Neural progenitor cell (in vitro differentiated cells): ENCODE measurements at regions not wholly inside any gene's neighbourhood (a gene's known extent, or its start where the extent isn't known, plus 50 kb on each side); places are given as distances from the start of the nearest gene placed in this dataset.
"Not testable (repeated sequence)": the region's sequence is repeated elsewhere in the genome, so short reads cannot be mapped to it uniquely, and the experiment has no call there.

Experiments used
- DNase-seq: peaks from one replicate; pipeline ENCODE4 v3.0.0-alpha.2; 2016; ENCODE audit warnings: low spot score
- H2AFZ ChIP-seq: fragments of 200-600 bp; sonication (generic); replicated peaks from 2 replicates; pipeline ENCODE4 v1.6.1; 2016; ENCODE audit warnings: antibody characterized with exemption
- H3F3A ChIP-seq: fragments of 200-600 bp; sonication (generic); 2 replicates; pipeline ENCODE4 v1.6.1; 2016; ENCODE audit warnings: antibody characterized with exemption, low read depth
- H3K27ac ChIP-seq: fragments of 200-600 bp; sonication (generic); 2 replicates; pipeline ENCODE4 v1.5.1; 2016; ENCODE audit warnings: mild to moderate bottlenecking
- H3K27me3 ChIP-seq: fragments of 200-600 bp; sonication (generic); 2 replicates; pipeline ENCODE4 v1.6.1; 2016; ENCODE audit warnings: mild to moderate bottlenecking, moderate library complexity
- H3K36me3 ChIP-seq: fragments of 200-600 bp; sonication (generic); 2 replicates; pipeline ENCODE4 v1.5.1; 2016
- H3K4me1 ChIP-seq: fragments of 200-600 bp; sonication (generic); 2 replicates; pipeline ENCODE4 v1.6.1; 2016; ENCODE audit warnings: mixed run types
- H3K4me2 ChIP-seq: fragments of 200-600 bp; sonication (generic); 2 replicates; pipeline ENCODE4 v1.6.1; 2016
- H3K4me3 ChIP-seq: fragments of 200-600 bp; sonication (generic); 2 replicates; pipeline ENCODE4 v1.5.1; 2016
- H3K79me2 ChIP-seq: fragments of 200-600 bp; sonication (generic); 2 replicates; pipeline ENCODE4 v1.6.1; 2016; ENCODE audit warnings: low read depth
- H3K9ac ChIP-seq: fragments of 200-600 bp; sonication (generic); 2 replicates; pipeline ENCODE4 v1.6.1; 2016
- H3K9me3 ChIP-seq: fragments of 200-600 bp; sonication (generic); 2 replicates; pipeline ENCODE4 v1.5.1; 2016; ENCODE audit warnings: low read depth
- H4K20me1 ChIP-seq: fragments of 200-600 bp; sonication (generic); 2 replicates; pipeline ENCODE4 v1.6.1; 2016; ENCODE audit warnings: low read depth
- H3K27ac Mint-ChIP-seq: 3 replicates; pipeline ENCODE4 v1.8.0; 2021; ENCODE audit warnings: mixed read lengths
- H3K27me3 Mint-ChIP-seq: 2 replicates; pipeline ENCODE4 v1.8.0; 2022; ENCODE audit warnings: low read depth, mild to moderate bottlenecking, inconsistent platforms, moderate library complexity, mixed read lengths; ENCODE audit not compliant: insufficient read depth
- H3K36me3 Mint-ChIP-seq: 3 replicates; pipeline ENCODE4 v1.8.0; 2021; ENCODE audit warnings: mixed read lengths
- H3K4me1 Mint-ChIP-seq: 3 replicates; pipeline ENCODE4 v1.8.0; 2021; ENCODE audit warnings: mixed read lengths
- H3K4me3 Mint-ChIP-seq: 3 replicates; pipeline ENCODE4 v1.8.0; 2021; ENCODE audit warnings: mild to moderate bottlenecking, moderate library complexity, mixed read lengths
- H3K9me3 Mint-ChIP-seq: 3 replicates; pipeline ENCODE4 v1.8.0; 2020; ENCODE audit warnings: mixed read lengths
- EZH2 ChIP-seq: fragments of 200-600 bp; sonication (generic); IDR thresholded peaks from 2 replicates; pipeline ENCODE4 v1.6.1; 2017; ENCODE audit warnings: antibody characterized with exemption, mild to moderate bottlenecking, moderate library complexity
- EZH2phosphoT487 ChIP-seq: fragments of 200-600 bp; sonication (generic); IDR thresholded peaks from 2 replicates; pipeline ENCODE4 v1.6.1; 2017; ENCODE audit warnings: antibody characterized with exemption
- TF ChIP-seq, protein P1 (sequence below): fragments of 200-600 bp; sonication (generic); IDR thresholded peaks from 2 replicates; pipeline ENCODE4 v1.5.1; 2017; ENCODE audit warnings: antibody characterized with exemption, mild to moderate bottlenecking

DNA sequence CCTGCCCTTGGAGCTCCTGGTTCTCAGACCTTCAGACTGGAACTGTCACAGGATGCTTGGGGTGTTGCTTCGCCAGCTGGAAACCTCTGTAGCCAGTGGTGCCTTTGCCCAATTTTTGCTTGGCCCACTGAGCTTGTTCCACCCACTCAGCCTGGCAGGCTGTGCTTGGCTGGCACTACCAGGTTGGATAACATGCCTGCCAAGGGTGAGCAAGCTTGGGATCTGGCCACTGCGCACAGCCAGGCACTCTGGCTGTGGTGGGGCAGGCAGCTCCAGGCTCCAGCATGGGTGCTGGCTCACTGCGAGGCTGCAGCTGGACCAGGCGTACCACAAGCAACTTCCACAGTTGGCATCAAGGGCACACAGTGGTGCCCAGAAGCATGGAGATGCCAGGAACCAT is 967.8 kb upstream of the NCAM2 start:
- Mint-ChIP-seq H3K36me3 (no peaks in the 10 kb centered on the region), H3K9me3 (no peaks in the 10 kb centered on the region), H3K4me1 (no peaks in the 10 kb centered on the region), H3K4me3 (no peak overlapping the region), H3K27me3 (no peaks in the 10 kb centered on the region), H3K27ac (no peak overlapping the region)
- Histone ChIP-seq H3K27me3 (no peaks in the 10 kb centered on the region), H3K4me3 (no peak overlapping the region), H3K9me3 (no peaks in the 10 kb centered on the region), H4K20me1 (no peaks in the 10 kb centered on the region), H3K79me2 (no peaks in the 10 kb centered on the region), H3K36me3 (no peaks in the 10 kb centered on the region), H3F3A (no peaks in the 10 kb centered on the region), H2AFZ (no peak overlapping the region), H3K4me1 (no peaks in the 10 kb centered on the region), H3K4me2 (no peak overlapping the region), H3K27ac (no peak overlapping the region), H3K9ac (no peak overlapping the region)
- TF ChIP-seq, protein P1, sequence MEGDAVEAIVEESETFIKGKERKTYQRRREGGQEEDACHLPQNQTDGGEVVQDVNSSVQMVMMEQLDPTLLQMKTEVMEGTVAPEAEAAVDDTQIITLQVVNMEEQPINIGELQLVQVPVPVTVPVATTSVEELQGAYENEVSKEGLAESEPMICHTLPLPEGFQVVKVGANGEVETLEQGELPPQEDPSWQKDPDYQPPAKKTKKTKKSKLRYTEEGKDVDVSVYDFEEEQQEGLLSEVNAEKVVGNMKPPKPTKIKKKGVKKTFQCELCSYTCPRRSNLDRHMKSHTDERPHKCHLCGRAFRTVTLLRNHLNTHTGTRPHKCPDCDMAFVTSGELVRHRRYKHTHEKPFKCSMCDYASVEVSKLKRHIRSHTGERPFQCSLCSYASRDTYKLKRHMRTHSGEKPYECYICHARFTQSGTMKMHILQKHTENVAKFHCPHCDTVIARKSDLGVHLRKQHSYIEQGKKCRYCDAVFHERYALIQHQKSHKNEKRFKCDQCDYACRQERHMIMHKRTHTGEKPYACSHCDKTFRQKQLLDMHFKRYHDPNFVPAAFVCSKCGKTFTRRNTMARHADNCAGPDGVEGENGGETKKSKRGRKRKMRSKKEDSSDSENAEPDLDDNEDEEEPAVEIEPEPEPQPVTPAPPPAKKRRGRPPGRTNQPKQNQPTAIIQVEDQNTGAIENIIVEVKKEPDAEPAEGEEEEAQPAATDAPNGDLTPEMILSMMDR = no peak
- no peak for TF ChIP-seq EZH2
- no peak for TF ChIP-seq EZH2phosphoT487
- no peak for DNase-seq

DNA sequence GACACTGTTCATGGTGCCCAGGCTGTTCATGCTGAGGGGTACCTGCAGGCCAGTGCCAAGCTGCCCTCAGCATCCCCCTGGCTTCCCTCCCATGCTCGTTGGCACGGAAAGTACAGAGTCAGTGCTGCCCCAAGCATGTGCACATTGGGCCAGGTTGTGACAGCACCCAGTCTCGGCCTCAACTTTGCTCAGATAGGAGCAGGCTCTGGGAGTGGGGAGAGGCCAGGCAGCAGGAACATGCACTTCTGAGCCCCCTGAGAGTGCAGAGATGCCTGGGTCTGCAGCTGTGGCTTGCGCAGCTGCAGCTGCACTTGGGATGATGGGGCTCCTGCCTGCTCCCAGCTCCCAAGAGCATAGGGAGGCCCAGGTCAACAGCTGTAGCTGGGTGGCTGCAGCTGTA is 966.4 kb upstream of the NCAM2 start:
- Histone ChIP-seq H3K79me2 (no peaks in the 10 kb centered on the region), H3K9me3 (no peaks in the 10 kb centered on the region), H3K27ac (no peak overlapping the region), H2AFZ (peak overlapping the region; percentile 10), H3K27me3 (no peaks in the 10 kb centered on the region), H3K36me3 (no peaks in the 10 kb centered on the region), H3K9ac (no peak overlapping the region), H3K4me1 (no peaks in the 10 kb centered on the region), H3F3A (no peaks in the 10 kb centered on the region), H3K4me2 (no peak overlapping the region), H4K20me1 (no peaks in the 10 kb centered on the region), H3K4me3 (no peak overlapping the region)
- Mint-ChIP-seq H3K4me1 (no peaks in the 10 kb centered on the region), H3K27ac (no peak overlapping the region), H3K4me3 (no peak overlapping the region), H3K36me3 (peaks cover 2% of the 10 kb centered on the region), H3K27me3 (no peaks in the 10 kb centered on the region), H3K9me3 (peaks cover 3% of the 10 kb centered on the region)
- TF ChIP-seq, protein P1 = no peak
- TF ChIP-seq EZH2phosphoT487 (no peak), EZH2 (no peak)
- no peak for DNase-seq

DNA sequence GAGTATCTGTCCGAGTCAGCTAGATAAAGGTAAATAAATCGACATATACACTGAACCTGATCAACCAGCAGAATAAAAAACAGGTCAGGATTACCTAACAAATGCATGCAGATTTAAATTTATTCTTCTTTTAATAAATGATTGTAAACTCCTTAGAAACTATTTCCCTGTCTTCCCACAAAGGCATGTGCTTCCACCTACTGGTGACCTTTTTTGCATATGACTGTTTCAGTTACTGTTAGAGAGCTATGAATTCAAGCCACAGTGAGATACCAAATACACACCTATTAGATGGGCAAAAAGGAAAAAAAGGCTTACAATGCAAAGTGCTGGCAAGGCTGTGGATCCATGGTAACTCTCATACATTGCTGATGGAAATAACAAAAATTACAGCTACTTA is 957.4 kb upstream of the NCAM2 start:
- no peak overlapping the region for H3K27ac ChIP-seq
- H3K36me3 ChIP-seq = no peaks in the 10 kb centered on the region
- peaks cover 12% of the 10 kb centered on the region for H3K9me3 Mint-ChIP-seq
- no peak overlapping the region for H3K4me2 ChIP-seq
- H4K20me1 ChIP-seq = no peaks in the 10 kb centered on the region
- no peaks in the 10 kb centered on the region for H3K27me3 ChIP-seq
- H3K4me3 ChIP-seq = no peak overlapping the region
- no peak for TF ChIP-seq EZH2
- TF ChIP-seq, protein P1 = peak; percentile 48
- H3K27ac Mint-ChIP-seq = no peak overlapping the region
- H3K79me2 ChIP-seq = no peaks in the 10 kb centered on the region
- H3K9ac ChIP-seq = no peak overlapping the region
- no peaks in the 10 kb centered on the region for H3F3A ChIP-seq
- peaks cover 3% of the 10 kb centered on the region for H3K36me3 Mint-ChIP-seq
- no peak for DNase-seq
- H3K4me3 Mint-ChIP-seq = no peak overlapping the region
- H2AFZ ChIP-seq = no peak overlapping the region
- no peaks in the 10 kb centered on the region for H3K9me3 ChIP-seq
- H3K4me1 Mint-ChIP-seq = peaks cover 5% of the 10 kb centered on the region
- H3K4me1 ChIP-seq = peaks cover 5% of the 10 kb centered on the region
- no peaks in the 10 kb centered on the region for H3K27me3 Mint-ChIP-seq

DNA sequence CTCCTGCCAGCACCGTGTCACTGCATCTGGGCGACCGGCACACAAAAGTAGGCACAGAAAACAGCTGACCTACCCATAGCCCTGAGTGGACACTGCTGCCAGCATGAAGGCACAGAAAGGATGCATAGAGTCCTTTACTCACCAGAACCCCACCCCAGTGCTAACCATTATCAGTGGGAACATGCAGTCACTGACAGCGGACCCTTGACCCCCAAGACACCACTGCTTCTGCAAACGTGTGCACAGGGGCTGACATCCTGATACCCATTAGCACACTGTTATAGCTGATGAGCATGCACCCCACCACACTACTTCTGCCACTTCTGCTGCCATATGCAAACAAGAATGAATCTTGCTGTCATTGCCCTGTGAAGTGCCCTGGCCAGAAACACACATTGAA is 953.0 kb upstream of the NCAM2 start:
- no peaks in the 10 kb centered on the region for H3F3A ChIP-seq
- no peak overlapping the region for H3K27ac ChIP-seq
- Mint-ChIP-seq H3K4me3 (no peak overlapping the region), H3K36me3 (no peaks in the 10 kb centered on the region), H3K9me3 (peaks cover 14% of the 10 kb centered on the region), H3K27ac (no peak overlapping the region), H3K4me1 (peaks cover 5% of the 10 kb centered on the region), H3K27me3 (peaks cover 2% of the 10 kb centered on the region)
- no peak for TF ChIP-seq EZH2
- TF ChIP-seq, protein P1 = no peak
- TF ChIP-seq EZH2phosphoT487 = no peak
- H3K9me3 ChIP-seq = no peaks in the 10 kb centered on the region
- H3K36me3 ChIP-seq = no peaks in the 10 kb centered on the region
- no peak overlapping the region for H3K4me2 ChIP-seq
- H3K4me3 ChIP-seq = no peak overlapping the region
- H2AFZ ChIP-seq = no peak overlapping the region
- H4K20me1 ChIP-seq = no peaks in the 10 kb centered on the region
- no peaks in the 10 kb centered on the region for H3K27me3 ChIP-seq
- H3K9ac ChIP-seq = no peak overlapping the region
- no peak for DNase-seq
- H3K4me1 ChIP-seq = peaks cover 5% of the 10 kb centered on the region
- H3K79me2 ChIP-seq = no peaks in the 10 kb centered on the region

DNA sequence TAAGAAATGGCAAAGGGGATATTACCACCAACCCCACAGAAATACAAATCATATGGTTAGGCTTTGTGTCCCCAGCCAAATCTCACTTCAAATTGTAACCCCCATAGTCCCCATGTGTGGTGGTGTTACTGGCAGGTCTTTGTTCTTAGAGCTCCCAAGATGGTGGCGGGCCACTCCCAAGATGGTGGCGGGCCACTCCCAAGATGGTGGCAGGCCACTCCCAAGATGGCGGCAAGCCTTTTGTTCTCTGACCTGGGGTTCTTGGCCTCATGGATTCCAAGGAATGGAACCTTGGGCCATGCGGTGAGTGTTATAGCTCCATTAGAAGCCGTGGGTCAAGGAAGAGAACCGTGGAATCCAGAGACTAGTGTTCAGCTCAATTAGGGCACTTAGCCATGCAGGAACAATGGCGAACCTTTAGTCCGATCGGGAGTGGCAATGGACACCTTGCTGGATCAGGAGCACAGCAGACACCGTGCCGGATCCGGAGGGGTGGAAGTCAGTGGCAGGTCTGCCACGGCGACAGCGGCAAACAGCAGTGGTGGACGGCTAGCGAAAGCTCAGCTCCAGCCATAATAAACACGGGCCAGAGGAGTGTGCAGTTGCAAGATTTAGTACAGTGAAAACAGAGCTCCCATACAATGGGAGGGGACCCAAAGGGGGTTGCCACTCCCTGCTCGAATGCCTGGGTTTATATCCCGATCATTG is 949.9 kb upstream of the NCAM2 start:
- not testable (repeated sequence) for H3K36me3 Mint-ChIP-seq, H3K79me2 ChIP-seq, H3K4me3 Mint-ChIP-seq, H3K9me3 ChIP-seq, H3K27me3 Mint-ChIP-seq, H3K4me1 ChIP-seq, H3K36me3 ChIP-seq, H3K4me2 ChIP-seq, H2AFZ ChIP-seq, H3K4me1 Mint-ChIP-seq, H3K4me3 ChIP-seq, H3K27me3 ChIP-seq, H3K27ac ChIP-seq, H3F3A ChIP-seq, H3K27ac Mint-ChIP-seq, DNase-seq, H3K9ac ChIP-seq, H4K20me1 ChIP-seq
- H3K9me3 Mint-ChIP-seq = peaks cover 14% of the 10 kb centered on the region
